T-helper 9 cell (primary cell): ENCODE measurements at regions not wholly inside any gene's neighbourhood (a gene's known extent, or its start where the extent isn't known, plus 50 kb on each side); places are given as distances from the start of the nearest gene placed in this dataset.

Source experiments
- DNase-seq: peaks from one replicate; pipeline ENCODE4 v3.0.0-alpha.2; 2020

GRCh38 chr5:129821477-129822131 lies 73.7 kb downstream of the MINAR2 start:
- DNase-seq = no peak

GRCh38 chr5:129830288-129830687 lies 74.0 kb upstream of the CHSY3 start:
- DNase-seq = no peak

- DNase-seq = no peak
Observed at GRCh38 chr5:129836321-129836720, 67.9 kb upstream of the CHSY3 start.

GRCh38 chr5:129844764-129845163 lies 59.5 kb upstream of the CHSY3 start:
- no peak for DNase-seq

- DNase-seq = peak; percentile 65
Observed at GRCh38 chr5:129852747-129853352, 51.4 kb upstream of the CHSY3 start.

- no peak for DNase-seq
Observed at GRCh38 chr5:129853588-129853987, 50.7 kb upstream of the CHSY3 start.
